Lower lobe of right lung (tissue), 2 donors: ENCODE measurements at regions not wholly inside any gene's neighbourhood (a gene's known extent, or its start where the extent isn't known, plus 50 kb on each side); places are given as distances from the start of the nearest gene placed in this dataset.

Source experiments
- ATAC-seq, 2 donors: fragments of 200-7000 bp; cut with Tn5 transposase; one replicate each; pipeline ENCODE4 v1.9.1; 2020 to 2022; ENCODE audit warnings: mild to moderate bottlenecking in 2 of 2, moderate library complexity in 2 of 2
- DNase-seq: peaks from one replicate; pipeline ENCODE4 v3.0.0-alpha.2; 2020
- H3K27ac ChIP-seq: fragments of 200-600 bp; one replicate; pipeline ENCODE4 v1.8.0; 2022
- H3K27me3 ChIP-seq: fragments of 200-600 bp; one replicate; pipeline ENCODE4 v1.8.0; 2022; ENCODE audit warnings: low read depth
- H3K36me3 ChIP-seq: fragments of 200-600 bp; one replicate; pipeline ENCODE4 v1.8.0; 2022; ENCODE audit warnings: mild to moderate bottlenecking
- H3K4me1 ChIP-seq: fragments of 200-600 bp; one replicate; pipeline ENCODE4 v1.8.0; 2022
- H3K4me3 ChIP-seq: fragments of 200-600 bp; one replicate; pipeline ENCODE4 v1.8.0; 2022; ENCODE audit warnings: mild to moderate bottlenecking
- H3K9me3 ChIP-seq: fragments of 200-600 bp; one replicate; pipeline ENCODE4 v1.8.0; 2022
- intact Hi-C: fragments of 100-400 bp; cut with DNase I; formaldehyde crosslinking; loops from one replicate; pipeline ENCODE4 v1.11.0; 2022
- TF ChIP-seq, protein P1 (sequence below): fragments of 200-600 bp; IDR thresholded peaks from one replicate; pipeline ENCODE4 v1.8.0; 2022; ENCODE audit warnings: antibody characterized with exemption, mild to moderate bottlenecking
- donor health status: DM: no; HTN: yes; CAD: no; lungs with severe emphysema.

DNA sequence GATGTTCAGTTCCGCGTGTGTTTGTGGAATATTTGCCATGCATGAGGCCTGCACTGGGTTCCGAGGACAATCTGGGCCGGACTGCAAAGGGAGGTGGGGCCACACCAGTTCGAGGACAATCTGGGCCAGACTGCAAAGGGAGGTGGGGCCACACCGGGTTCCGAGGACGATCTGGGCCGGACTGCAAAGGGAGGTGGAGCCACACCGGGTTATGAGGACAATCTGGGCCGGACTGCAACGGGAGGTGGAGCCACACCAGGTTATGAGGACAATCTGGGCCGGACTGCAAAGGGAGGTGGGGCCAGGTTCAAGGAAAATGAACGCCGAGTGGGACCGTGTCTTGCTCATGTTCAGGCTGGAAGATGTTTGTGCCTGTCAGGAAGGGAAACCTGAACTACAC is 97.8 kb upstream of the HDAC4 start:
- DNase-seq (no peak), ATAC-seq (no peak)
- Histone ChIP-seq H3K27ac (no peak overlapping the region), H3K9me3 (no peaks in the 10 kb centered on the region), H3K36me3 (no peaks in the 10 kb centered on the region), H3K4me1 (peaks cover 36% of the 10 kb centered on the region), H3K27me3 (no peaks in the 10 kb centered on the region), H3K4me3 (no peak overlapping the region)
- intact Hi-C loops = no loop called here
- TF ChIP-seq, protein P1, sequence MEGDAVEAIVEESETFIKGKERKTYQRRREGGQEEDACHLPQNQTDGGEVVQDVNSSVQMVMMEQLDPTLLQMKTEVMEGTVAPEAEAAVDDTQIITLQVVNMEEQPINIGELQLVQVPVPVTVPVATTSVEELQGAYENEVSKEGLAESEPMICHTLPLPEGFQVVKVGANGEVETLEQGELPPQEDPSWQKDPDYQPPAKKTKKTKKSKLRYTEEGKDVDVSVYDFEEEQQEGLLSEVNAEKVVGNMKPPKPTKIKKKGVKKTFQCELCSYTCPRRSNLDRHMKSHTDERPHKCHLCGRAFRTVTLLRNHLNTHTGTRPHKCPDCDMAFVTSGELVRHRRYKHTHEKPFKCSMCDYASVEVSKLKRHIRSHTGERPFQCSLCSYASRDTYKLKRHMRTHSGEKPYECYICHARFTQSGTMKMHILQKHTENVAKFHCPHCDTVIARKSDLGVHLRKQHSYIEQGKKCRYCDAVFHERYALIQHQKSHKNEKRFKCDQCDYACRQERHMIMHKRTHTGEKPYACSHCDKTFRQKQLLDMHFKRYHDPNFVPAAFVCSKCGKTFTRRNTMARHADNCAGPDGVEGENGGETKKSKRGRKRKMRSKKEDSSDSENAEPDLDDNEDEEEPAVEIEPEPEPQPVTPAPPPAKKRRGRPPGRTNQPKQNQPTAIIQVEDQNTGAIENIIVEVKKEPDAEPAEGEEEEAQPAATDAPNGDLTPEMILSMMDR = no peak

DNA sequence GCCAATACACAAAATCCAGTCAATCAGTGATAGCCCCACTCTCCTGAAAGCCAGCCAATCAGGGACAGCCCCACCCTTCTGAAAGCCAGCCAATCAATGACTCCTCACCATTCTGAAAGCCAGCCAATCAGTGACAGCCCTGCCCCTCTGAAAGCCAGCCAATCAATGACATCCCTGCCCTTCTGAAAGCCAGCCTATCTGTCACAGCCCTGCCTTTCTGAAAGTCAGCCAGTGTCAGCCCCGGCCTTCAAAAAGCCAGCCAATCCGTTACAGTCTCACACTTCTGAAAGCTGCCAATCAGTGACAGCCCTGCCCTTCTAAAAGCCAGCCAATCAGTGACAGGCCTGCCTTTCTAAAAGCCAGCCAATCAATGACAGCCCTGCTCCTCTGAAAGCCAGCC is 95.9 kb upstream of the HDAC4 start:
- intact Hi-C loops = no loop called here
- no peak overlapping the region for H3K4me3 ChIP-seq
- no peaks in the 10 kb centered on the region for H3K36me3 ChIP-seq
- peaks cover 27% of the 10 kb centered on the region for H3K4me1 ChIP-seq
- no peak overlapping the region for H3K27ac ChIP-seq
- H3K9me3 ChIP-seq = no peaks in the 10 kb centered on the region
- H3K27me3 ChIP-seq = no peaks in the 10 kb centered on the region
- DNase-seq = no peak
- ATAC-seq = no peak
- TF ChIP-seq, protein P1 = no peak

DNA sequence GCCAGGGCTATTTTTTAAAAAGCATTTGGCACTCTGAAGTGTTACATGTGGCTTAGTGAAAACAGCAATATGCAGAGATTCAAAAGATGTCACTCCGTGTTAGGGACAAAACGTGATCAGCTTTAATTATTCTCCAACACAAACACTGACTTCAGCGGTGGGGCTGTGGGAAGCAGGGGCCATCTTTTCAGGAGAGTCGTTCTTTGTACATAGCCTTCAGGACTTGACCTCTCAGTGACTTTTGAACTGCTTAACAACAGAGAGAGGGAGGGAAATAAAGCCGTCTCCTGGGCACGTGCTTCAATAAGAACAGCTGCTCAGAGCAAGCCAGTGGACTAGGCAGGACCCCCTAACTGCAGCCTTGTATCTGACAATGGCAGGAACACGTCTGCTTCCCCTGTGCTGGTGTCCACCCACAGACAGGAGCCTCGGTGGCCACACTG is 95.0 kb upstream of the HDAC4 start:
- ATAC-seq (no peak), DNase-seq (no peak)
- Histone ChIP-seq H3K27ac (no peak overlapping the region), H3K4me3 (no peak overlapping the region), H3K36me3 (no peaks in the 10 kb centered on the region), H3K9me3 (no peaks in the 10 kb centered on the region), H3K4me1 (peaks cover 21% of the 10 kb centered on the region), H3K27me3 (no peaks in the 10 kb centered on the region)
- TF ChIP-seq, protein P1 = no peak
- intact Hi-C loops = no loop called here

DNA sequence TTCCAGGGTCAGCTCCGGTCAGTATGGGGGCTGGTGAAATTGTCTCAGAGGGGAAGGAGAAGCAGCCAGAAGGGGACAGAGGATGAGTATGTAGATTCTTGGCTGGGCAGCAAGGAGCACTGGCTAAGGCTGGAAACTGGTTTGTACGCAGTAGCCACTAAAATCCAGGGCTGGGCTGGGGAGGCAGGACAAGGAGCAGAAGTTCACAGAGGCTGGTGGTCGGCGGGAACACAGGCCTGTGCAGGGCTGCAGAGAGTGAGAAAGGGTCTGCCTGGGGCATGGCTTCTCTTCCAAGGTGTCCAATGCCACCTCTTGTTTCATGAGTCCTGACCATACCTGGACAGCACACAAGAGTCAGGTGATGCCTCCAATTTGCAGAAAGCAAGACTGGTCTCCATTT is 94.4 kb upstream of the HDAC4 start:
- Histone ChIP-seq H3K27ac (no peak overlapping the region), H3K4me1 (peaks cover 15% of the 10 kb centered on the region), H3K27me3 (no peaks in the 10 kb centered on the region), H3K36me3 (no peaks in the 10 kb centered on the region), H3K4me3 (no peak overlapping the region), H3K9me3 (no peaks in the 10 kb centered on the region)
- TF ChIP-seq, protein P1 = no peak
- DNase-seq (no peak), ATAC-seq (no peak)
- intact Hi-C loops = no loop called here

DNA sequence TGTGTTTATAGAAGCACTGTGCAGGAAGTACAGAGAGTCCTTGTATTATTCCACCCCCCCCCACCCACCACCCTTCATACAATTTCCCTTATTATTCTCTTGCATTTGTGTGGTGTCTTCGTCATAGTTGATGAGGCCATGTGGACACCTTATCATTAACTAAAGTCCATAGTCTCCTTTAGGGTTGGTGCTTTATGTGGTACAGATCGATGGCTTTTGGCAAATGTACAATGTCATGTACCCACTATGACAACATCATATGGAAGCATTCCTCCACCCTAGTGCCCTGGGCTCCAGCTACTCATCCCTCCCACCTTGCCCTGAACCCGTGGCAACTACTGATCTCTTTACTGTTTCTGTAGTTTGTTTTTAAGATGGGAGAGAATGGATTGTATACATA is 93.8 kb upstream of the HDAC4 start:
- intact Hi-C loops = no loop called here
- no peaks in the 10 kb centered on the region for H3K36me3 ChIP-seq
- H3K27ac ChIP-seq = no peak overlapping the region
- TF ChIP-seq, protein P1 = no peak
- ATAC-seq (no peak), DNase-seq (no peak)
- no peaks in the 10 kb centered on the region for H3K27me3 ChIP-seq
- H3K4me3 ChIP-seq = no peak overlapping the region
- H3K4me1 ChIP-seq = peaks cover 9% of the 10 kb centered on the region
- no peaks in the 10 kb centered on the region for H3K9me3 ChIP-seq

DNA sequence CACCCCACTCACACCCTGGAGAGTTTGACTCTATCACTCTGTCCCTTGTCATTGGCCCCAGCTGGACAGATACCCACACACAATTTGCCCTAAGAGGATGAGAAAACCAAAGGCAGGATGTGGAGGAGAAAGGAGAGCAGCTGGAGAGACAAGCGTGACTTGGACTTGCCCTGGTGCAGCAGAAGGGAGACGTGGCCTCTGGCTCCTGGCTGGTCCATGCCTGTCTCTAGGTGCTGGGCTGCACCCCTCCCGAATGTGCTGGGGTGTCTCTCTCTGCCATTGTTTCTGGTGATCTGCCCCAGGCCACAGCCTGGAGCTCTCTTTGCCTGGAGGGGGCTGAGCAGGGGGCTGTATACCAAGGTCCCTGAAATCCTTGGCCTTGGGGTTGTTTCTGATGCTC is 88.7 kb upstream of the HDAC4 start:
- H3K9me3 ChIP-seq = no peaks in the 10 kb centered on the region
- H3K27me3 ChIP-seq = no peaks in the 10 kb centered on the region
- TF ChIP-seq, protein P1 = no peak
- H3K27ac ChIP-seq = no peak overlapping the region
- intact Hi-C loops = no loop called here
- no peaks in the 10 kb centered on the region for H3K4me1 ChIP-seq
- H3K4me3 ChIP-seq = no peak overlapping the region
- no peak for ATAC-seq
- DNase-seq = no peak
- no peaks in the 10 kb centered on the region for H3K36me3 ChIP-seq
